ENCODE measurements at regions not wholly inside any gene's neighbourhood (a gene's known extent, or its start where the extent isn't known, plus 50 kb on each side); places are given as distances from the start of the nearest gene placed in this dataset.

DNA sequence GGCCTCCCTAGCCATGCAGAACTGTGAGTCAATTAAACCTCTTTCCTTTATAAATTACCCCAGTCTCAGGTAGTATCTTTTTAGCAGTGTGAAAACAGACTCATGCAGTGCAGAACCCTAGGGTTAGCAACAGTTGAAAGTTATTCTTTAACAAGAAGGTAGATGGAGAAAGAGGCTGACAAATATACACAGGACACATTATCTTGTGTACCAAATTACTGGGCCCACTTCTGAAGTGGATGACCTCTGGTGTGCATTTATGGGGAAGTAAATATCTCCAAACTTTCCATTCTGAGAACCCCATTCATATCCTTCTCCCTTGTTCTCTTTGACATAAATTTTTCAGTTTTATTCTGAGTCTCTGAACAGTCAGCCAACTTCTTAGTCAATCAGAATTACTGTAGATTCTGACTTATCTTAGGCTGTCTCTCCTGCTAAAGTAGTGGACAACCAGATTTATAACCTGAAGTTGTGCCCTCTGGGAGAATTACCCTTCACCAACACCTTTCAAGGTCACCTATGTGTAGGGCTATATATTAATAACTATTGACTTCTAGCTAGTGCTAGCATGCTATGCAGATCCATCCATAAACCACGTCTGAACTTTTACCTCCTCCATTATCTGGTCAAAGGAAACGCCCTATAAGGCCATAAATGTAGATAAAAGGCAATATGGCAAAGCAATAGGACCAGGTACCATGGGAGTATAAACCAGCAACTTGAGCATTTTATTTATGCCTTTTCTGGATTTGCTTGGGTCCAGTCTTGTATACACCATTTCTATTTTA is 72.5 kb upstream of the TAB3 start:
- TF ChIP-seq, protein P1, sequence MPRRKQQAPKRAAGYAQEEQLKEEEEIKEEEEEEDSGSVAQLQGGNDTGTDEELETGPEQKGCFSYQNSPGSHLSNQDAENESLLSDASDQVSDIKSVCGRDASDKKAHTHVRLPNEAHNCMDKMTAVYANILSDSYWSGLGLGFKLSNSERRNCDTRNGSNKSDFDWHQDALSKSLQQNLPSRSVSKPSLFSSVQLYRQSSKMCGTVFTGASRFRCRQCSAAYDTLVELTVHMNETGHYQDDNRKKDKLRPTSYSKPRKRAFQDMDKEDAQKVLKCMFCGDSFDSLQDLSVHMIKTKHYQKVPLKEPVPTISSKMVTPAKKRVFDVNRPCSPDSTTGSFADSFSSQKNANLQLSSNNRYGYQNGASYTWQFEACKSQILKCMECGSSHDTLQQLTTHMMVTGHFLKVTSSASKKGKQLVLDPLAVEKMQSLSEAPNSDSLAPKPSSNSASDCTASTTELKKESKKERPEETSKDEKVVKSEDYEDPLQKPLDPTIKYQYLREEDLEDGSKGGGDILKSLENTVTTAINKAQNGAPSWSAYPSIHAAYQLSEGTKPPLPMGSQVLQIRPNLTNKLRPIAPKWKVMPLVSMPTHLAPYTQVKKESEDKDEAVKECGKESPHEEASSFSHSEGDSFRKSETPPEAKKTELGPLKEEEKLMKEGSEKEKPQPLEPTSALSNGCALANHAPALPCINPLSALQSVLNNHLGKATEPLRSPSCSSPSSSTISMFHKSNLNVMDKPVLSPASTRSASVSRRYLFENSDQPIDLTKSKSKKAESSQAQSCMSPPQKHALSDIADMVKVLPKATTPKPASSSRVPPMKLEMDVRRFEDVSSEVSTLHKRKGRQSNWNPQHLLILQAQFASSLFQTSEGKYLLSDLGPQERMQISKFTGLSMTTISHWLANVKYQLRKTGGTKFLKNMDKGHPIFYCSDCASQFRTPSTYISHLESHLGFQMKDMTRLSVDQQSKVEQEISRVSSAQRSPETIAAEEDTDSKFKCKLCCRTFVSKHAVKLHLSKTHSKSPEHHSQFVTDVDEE (CRISPR knock-in tag; IDR thresholded peaks at IDR 0.05): no peak
- TF ChIP-seq TCF4 (CRISPR knock-in tag; IDR thresholded peaks at IDR 0.05; ENCODE audit: borderline replicate concordance): no peak
- TF ChIP-seq, protein P2, sequence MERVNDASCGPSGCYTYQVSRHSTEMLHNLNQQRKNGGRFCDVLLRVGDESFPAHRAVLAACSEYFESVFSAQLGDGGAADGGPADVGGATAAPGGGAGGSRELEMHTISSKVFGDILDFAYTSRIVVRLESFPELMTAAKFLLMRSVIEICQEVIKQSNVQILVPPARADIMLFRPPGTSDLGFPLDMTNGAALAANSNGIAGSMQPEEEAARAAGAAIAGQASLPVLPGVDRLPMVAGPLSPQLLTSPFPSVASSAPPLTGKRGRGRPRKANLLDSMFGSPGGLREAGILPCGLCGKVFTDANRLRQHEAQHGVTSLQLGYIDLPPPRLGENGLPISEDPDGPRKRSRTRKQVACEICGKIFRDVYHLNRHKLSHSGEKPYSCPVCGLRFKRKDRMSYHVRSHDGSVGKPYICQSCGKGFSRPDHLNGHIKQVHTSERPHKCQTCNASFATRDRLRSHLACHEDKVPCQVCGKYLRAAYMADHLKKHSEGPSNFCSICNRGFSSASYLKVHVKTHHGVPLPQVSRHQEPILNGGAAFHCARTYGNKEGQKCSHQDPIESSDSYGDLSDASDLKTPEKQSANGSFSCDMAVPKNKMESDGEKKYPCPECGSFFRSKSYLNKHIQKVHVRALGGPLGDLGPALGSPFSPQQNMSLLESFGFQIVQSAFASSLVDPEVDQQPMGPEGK (CRISPR knock-in tag; IDR thresholded peaks at IDR 0.05; ENCODE audit: borderline replicate concordance): no peak
- TF ChIP-seq ISL1 (CRISPR knock-in tag; IDR thresholded peaks at IDR 0.05): no peak
- TF ChIP-seq ZC3H10 (CRISPR knock-in tag; IDR thresholded peaks at IDR 0.05): no peak
- TF ChIP-seq ZFP30 (CRISPR knock-in tag; IDR thresholded peaks at IDR 0.05): no peak
- TF ChIP-seq OSR1 (CRISPR knock-in tag; IDR thresholded peaks at IDR 0.05): no peak
- no peak for TF ChIP-seq RARB (CRISPR knock-in tag; IDR thresholded peaks at IDR 0.05)
- no peak for TF ChIP-seq PPARA (CRISPR knock-in tag; IDR thresholded peaks at IDR 0.05; ENCODE audit: borderline replicate concordance)
- no peak for TF ChIP-seq SNAI2 (CRISPR knock-in tag; IDR thresholded peaks at IDR 0.05)
- TF ChIP-seq, protein P3, sequence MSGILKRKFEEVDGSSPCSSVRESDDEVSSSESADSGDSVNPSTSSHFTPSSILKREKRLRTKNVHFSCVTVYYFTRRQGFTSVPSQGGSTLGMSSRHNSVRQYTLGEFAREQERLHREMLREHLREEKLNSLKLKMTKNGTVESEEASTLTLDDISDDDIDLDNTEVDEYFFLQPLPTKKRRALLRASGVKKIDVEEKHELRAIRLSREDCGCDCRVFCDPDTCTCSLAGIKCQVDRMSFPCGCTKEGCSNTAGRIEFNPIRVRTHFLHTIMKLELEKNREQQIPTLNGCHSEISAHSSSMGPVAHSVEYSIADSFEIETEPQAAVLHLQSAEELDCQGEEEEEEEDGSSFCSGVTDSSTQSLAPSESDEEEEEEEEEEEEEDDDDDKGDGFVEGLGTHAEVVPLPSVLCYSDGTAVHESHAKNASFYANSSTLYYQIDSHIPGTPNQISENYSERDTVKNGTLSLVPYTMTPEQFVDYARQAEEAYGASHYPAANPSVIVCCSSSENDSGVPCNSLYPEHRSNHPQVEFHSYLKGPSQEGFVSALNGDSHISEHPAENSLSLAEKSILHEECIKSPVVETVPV (CRISPR knock-in tag; IDR thresholded peaks at IDR 0.05): no peak
- TF ChIP-seq ZNF8 (CRISPR knock-in tag; IDR thresholded peaks at IDR 0.05): no peak
- no peak for TF ChIP-seq ARNTL (CRISPR knock-in tag; IDR thresholded peaks at IDR 0.05; ENCODE audit: borderline replicate concordance, low read depth)
- no peak for TF ChIP-seq GLIS3 (CRISPR knock-in tag; IDR thresholded peaks at IDR 0.05)
- ATAC-seq: no peak

GRCh38 chrX:30957753-30958152 is 68.7 kb upstream of the TAB3 start:
- ATAC-seq: peak; percentile 54; the same call in 2 of the 3 replicates
- TF ChIP-seq ISL1 (CRISPR knock-in tag; IDR thresholded peaks at IDR 0.05) (peak; percentile 43), POU6F1 (CRISPR knock-in tag; IDR thresholded peaks at IDR 0.05; ENCODE audit: borderline replicate concordance, low read depth) (no peak), CREB5 (CRISPR knock-in tag; IDR thresholded peaks at IDR 0.05; ENCODE audit: low read depth) (no peak), TOX (CRISPR knock-in tag; IDR thresholded peaks at IDR 0.05; ENCODE audit: borderline replicate concordance) (no peak), ZFP30 (CRISPR knock-in tag; IDR thresholded peaks at IDR 0.05) (no peak), GLIS3 (CRISPR knock-in tag; IDR thresholded peaks at IDR 0.05) (no peak), BACH2 (CRISPR knock-in tag; IDR thresholded peaks at IDR 0.05; ENCODE audit: borderline replicate concordance) (no peak)

DNA sequence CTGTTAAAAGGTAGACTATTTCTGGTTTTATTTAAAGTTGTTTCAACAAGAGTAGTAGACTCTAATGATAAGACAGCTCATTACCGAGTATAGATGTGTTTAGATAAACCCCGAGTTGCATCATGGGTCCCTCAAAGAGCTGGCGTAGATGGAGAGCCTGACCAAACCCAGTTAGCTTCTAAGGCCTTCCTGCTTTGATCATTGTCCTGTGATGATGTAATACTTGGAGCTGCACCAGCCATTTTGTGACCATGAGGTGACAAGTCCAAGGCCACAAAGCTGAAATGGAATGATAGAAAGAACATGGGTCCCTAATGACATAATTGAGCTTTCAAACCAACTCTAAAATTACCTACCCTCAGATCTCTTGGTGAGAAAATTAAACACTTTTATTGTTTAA is 66.6 kb upstream of the TAB3 start:
- ATAC-seq: no peak
- TF ChIP-seq ZFP3 (CRISPR knock-in tag; IDR thresholded peaks at IDR 0.05) (no peak), PPARA (CRISPR knock-in tag; IDR thresholded peaks at IDR 0.05; ENCODE audit: borderline replicate concordance) (no peak), POU6F1 (CRISPR knock-in tag; IDR thresholded peaks at IDR 0.05; ENCODE audit: borderline replicate concordance, low read depth) (no peak), TOX (CRISPR knock-in tag; IDR thresholded peaks at IDR 0.05; ENCODE audit: borderline replicate concordance) (no peak), GLIS3 (CRISPR knock-in tag; IDR thresholded peaks at IDR 0.05) (no peak)
- TF ChIP-seq, protein P3 (CRISPR knock-in tag; IDR thresholded peaks at IDR 0.05): no peak
